HEK293 (cell line): ENCODE measurements at regions not wholly inside any gene's neighbourhood (a gene's known extent, or its start where the extent isn't known, plus 50 kb on each side); places are given as distances from the start of the nearest gene placed in this dataset.
A peak's percentile ranks its signal among the peaks of the same experiment; 100 is the strongest.

Experiments
- CTCF ChIA-PET: fragments of 350-600 bp; formaldehyde crosslinking; extraction: SDS; loops from one replicate; lab custom pipeline; 2021; ENCODE audit warnings: antibody characterized with exemption; lab: Yijun Ruan, JAX
- POLR2A ChIA-PET: fragments of 300-600 bp; formaldehyde crosslinking; extraction: SDS; loops from one replicate; lab custom pipeline; 2020; ENCODE audit warnings: antibody characterized with exemption, inconsistent platforms; lab: Yijun Ruan, JAX
- H3K27ac ChIP-seq: fragments of 200-500 bp; sonication (Bioruptor generic); 2 replicates; pipeline ENCODE4 v1.5.1; 2014; ENCODE audit warnings: low read depth, low read length, control low read depth, inconsistent platforms; ENCODE audit errors: extremely low read depth
- H3K36me3 ChIP-seq, 2 experiments: fragments of 200-500 bp in 1 of 2; sonication (Bioruptor generic) in 1 of 2; 1 replicate in 1 of 2; 2 replicates in 1 of 2; pipeline ENCODE4 v1.5.1; 2014 to 2017; ENCODE audit warnings: inconsistent platforms in 2 of 2, low read length in 2 of 2; ENCODE audit not compliant: control insufficient read depth in 2 of 2, insufficient read depth in 1 of 2
- H3K4me1 ChIP-seq: fragments of 200-500 bp; sonication (Bioruptor generic); 2 replicates; pipeline ENCODE4 v1.5.1; 2014; ENCODE audit warnings: mild to moderate bottlenecking, low read length, inconsistent platforms; ENCODE audit not compliant: control insufficient read depth, insufficient read depth
- H3K4me3 ChIP-seq: 2 replicates; pipeline ENCODE4 v1.5.1; 2011; ENCODE audit warnings: low read depth, mild to moderate bottlenecking, control low read depth, low read length, moderate library complexity
- H3K9me3 ChIP-seq: fragments of 200-500 bp; sonication (Bioruptor generic); 2 replicates; pipeline ENCODE4 v1.5.1; 2014; ENCODE audit warnings: low read depth, low read length, inconsistent platforms; ENCODE audit not compliant: control insufficient read depth, insufficient read depth
- GLIS1 ChIP-seq: fragments of 450-650 bp; formaldehyde crosslinking; IDR thresholded peaks from 2 replicates; pipeline ENCODE4 v1.5.1; 2016; ENCODE audit warnings: missing biosample characterization, missing genetic modification characterization
- KLF8 ChIP-seq: fragments of 450-650 bp; formaldehyde crosslinking; IDR thresholded peaks from 2 replicates; pipeline ENCODE4 v1.5.1; 2016; ENCODE audit warnings: missing biosample characterization, missing genetic modification characterization
- SCRT2 ChIP-seq: fragments of 450-650 bp; formaldehyde crosslinking; IDR thresholded peaks from 2 replicates; pipeline ENCODE4 v1.5.1; 2016; ENCODE audit warnings: missing biosample characterization, missing genetic modification characterization
- ZFHX2 ChIP-seq: fragments of 450-650 bp; formaldehyde crosslinking; conservative IDR thresholded peaks from 2 replicates; pipeline ENCODE4 v1.5.1; 2016; ENCODE audit warnings: missing biosample characterization, missing genetic modification characterization
- ZNF184 ChIP-seq: fragments of 450-650 bp; IDR thresholded peaks from 2 replicates; pipeline ENCODE4 v1.5.1; 2018; ENCODE audit warnings: missing biosample characterization, mild to moderate bottlenecking, missing genetic modification characterization
- ZNF23 ChIP-seq: fragments of 450-650 bp; formaldehyde crosslinking; IDR thresholded peaks from 2 replicates; pipeline ENCODE4 v1.5.1; 2016; ENCODE audit warnings: missing biosample characterization, missing genetic modification characterization, borderline replicate concordance
- ZNF335 ChIP-seq: fragments of 450-650 bp; formaldehyde crosslinking; conservative IDR thresholded peaks from 2 replicates; pipeline ENCODE4 v1.5.1; 2016; ENCODE audit warnings: missing biosample characterization, missing genetic modification characterization
- ZNF354C ChIP-seq: fragments of 450-650 bp; formaldehyde crosslinking; IDR thresholded peaks from 2 replicates; pipeline ENCODE4 v1.5.1; 2016; ENCODE audit warnings: missing biosample characterization, missing genetic modification characterization, low read depth, borderline replicate concordance
- ZNF391 ChIP-seq: fragments of 450-650 bp; formaldehyde crosslinking; IDR thresholded peaks from 2 replicates; pipeline ENCODE4 v1.5.1; 2016; ENCODE audit warnings: low read depth, missing biosample characterization, missing genetic modification characterization, borderline replicate concordance
- ZNF561 ChIP-seq: fragments of 450-650 bp; IDR thresholded peaks from 2 replicates; pipeline ENCODE4 v1.5.1; 2018; ENCODE audit warnings: missing biosample characterization, missing genetic modification characterization, borderline replicate concordance
- ZNF585B ChIP-seq: fragments of 450-650 bp; formaldehyde crosslinking; IDR thresholded peaks from 2 replicates; pipeline ENCODE4 v1.5.1; 2016; ENCODE audit warnings: missing biosample characterization, missing genetic modification characterization
- ZNF624 ChIP-seq: fragments of 450-650 bp; formaldehyde crosslinking; IDR thresholded peaks from 2 replicates; pipeline ENCODE4 v1.5.1; 2017; ENCODE audit warnings: missing biosample characterization, missing genetic modification characterization
- ZNF76 ChIP-seq: fragments of 450-650 bp; formaldehyde crosslinking; IDR thresholded peaks from 2 replicates; pipeline ENCODE4; 2016; ENCODE audit warnings: low read depth, missing biosample characterization, missing genetic modification characterization, borderline replicate concordance
- TF ChIP-seq, protein P1 (sequence below): fragments of 450-650 bp; formaldehyde crosslinking; IDR thresholded peaks from 2 replicates; pipeline ENCODE4 v1.5.1; 2016; ENCODE audit warnings: missing biosample characterization, missing genetic modification characterization
- TF ChIP-seq, protein P2 (sequence below): fragments of 450-650 bp; formaldehyde crosslinking; IDR thresholded peaks from 2 replicates; pipeline ENCODE4 v1.5.1; 2016; ENCODE audit warnings: missing biosample characterization, missing genetic modification characterization
- TF ChIP-seq, protein P3 (sequence below): fragments of 450-650 bp; formaldehyde crosslinking; IDR thresholded peaks from 2 replicates; pipeline ENCODE4 v1.5.1; 2016; ENCODE audit warnings: missing biosample characterization, missing genetic modification characterization
- TF ChIP-seq, protein P4 (sequence below): fragments of 450-650 bp; formaldehyde crosslinking; IDR thresholded peaks from 2 replicates; pipeline ENCODE4 v1.5.1; 2016; ENCODE audit warnings: missing biosample characterization, missing genetic modification characterization
- TF ChIP-seq, protein P5 (sequence below): fragments of 450-650 bp; formaldehyde crosslinking; IDR thresholded peaks from 2 replicates; pipeline ENCODE4 v1.5.1; 2017; ENCODE audit warnings: missing biosample characterization, missing genetic modification characterization
- TF ChIP-seq, protein P6 (sequence below): fragments of 450-650 bp; formaldehyde crosslinking; optimal IDR thresholded peaks from 2 replicates; pipeline ENCODE3; 2016; ENCODE audit warnings: missing biosample characterization, mild to moderate bottlenecking, missing genetic modification characterization

DNA sequence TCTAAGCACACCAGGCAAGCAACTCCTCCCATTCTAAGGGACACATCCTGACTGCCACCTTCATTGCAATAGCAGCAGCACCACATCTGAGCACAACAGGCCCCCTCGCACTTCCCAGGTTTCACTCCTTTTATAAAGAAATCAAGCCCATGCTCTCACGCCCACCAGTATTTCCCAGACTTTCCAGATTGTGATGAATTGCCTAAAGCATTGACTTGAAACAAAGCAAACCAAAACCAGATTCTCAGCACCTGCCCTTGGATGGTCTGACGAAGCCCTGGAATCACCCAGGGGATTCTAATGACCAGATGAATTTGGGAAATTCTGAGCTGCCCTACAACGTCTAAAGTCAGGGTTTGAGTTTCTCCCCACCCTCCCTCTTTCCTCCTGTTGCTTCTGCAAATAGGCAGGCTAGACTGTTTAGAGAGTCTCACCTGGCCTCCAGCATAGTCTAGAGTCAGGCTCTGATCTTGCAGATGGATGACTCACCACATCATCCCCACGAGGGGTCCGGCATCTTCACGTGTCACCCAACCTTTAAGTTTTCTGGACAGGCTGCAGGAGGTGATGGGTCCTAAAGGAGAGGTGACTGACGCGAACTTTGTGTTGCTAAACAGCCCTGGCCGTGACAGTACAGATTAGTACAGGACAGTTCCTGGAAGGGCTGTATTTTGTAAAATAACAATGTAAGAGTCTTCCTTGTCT lies 198.0 kb downstream of the SKIDA1 start:
- Histone ChIP-seq H3K9me3 (no peaks in the 10 kb centered on the region), H3K4me1 (no peaks in the 10 kb centered on the region), H3K36me3 (no peaks in the 10 kb centered on the region), H3K4me3 (no peak overlapping the region), H3K27ac (no peak overlapping the region)
- CTCF ChIA-PET = no interaction called here
- POLR2A ChIA-PET = no interaction called here
- TF ChIP-seq, protein P1, sequence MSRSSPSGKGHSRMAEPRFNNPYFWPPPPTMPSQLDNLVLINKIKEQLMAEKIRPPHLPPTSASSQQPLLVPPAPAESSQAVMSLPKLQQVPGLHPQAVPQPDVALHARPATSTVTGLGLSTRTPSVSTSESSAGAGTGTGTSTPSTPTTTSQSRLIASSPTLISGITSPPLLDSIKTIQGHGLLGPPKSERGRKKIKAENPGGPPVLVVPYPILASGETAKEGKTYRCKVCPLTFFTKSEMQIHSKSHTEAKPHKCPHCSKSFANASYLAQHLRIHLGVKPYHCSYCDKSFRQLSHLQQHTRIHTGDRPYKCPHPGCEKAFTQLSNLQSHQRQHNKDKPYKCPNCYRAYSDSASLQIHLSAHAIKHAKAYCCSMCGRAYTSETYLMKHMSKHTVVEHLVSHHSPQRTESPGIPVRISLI (tag by site-specific recombination) = peak; percentile 60; the same call in 1 of the 2 replicates
- TF ChIP-seq, protein P2, sequence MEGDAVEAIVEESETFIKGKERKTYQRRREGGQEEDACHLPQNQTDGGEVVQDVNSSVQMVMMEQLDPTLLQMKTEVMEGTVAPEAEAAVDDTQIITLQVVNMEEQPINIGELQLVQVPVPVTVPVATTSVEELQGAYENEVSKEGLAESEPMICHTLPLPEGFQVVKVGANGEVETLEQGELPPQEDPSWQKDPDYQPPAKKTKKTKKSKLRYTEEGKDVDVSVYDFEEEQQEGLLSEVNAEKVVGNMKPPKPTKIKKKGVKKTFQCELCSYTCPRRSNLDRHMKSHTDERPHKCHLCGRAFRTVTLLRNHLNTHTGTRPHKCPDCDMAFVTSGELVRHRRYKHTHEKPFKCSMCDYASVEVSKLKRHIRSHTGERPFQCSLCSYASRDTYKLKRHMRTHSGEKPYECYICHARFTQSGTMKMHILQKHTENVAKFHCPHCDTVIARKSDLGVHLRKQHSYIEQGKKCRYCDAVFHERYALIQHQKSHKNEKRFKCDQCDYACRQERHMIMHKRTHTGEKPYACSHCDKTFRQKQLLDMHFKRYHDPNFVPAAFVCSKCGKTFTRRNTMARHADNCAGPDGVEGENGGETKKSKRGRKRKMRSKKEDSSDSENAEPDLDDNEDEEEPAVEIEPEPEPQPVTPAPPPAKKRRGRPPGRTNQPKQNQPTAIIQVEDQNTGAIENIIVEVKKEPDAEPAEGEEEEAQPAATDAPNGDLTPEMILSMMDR (tag by site-specific recombination) = no peak
- TF ChIP-seq ZNF76 (tag by site-specific recombination) = no peak
- TF ChIP-seq ZFHX2 (tag by site-specific recombination) = 0 out of 2 replicates have a peak, but pooled peaks have one; percentile 9
- peak; percentile 50; the same call in 1 of the 2 replicates for TF ChIP-seq GLIS1
- TF ChIP-seq ZNF624 (tag by site-specific recombination) = no peak
- TF ChIP-seq ZNF335 = no peak
- TF ChIP-seq, protein P3, sequence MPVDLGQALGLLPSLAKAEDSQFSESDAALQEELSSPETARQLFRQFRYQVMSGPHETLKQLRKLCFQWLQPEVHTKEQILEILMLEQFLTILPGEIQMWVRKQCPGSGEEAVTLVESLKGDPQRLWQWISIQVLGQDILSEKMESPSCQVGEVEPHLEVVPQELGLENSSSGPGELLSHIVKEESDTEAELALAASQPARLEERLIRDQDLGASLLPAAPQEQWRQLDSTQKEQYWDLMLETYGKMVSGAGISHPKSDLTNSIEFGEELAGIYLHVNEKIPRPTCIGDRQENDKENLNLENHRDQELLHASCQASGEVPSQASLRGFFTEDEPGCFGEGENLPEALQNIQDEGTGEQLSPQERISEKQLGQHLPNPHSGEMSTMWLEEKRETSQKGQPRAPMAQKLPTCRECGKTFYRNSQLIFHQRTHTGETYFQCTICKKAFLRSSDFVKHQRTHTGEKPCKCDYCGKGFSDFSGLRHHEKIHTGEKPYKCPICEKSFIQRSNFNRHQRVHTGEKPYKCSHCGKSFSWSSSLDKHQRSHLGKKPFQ (tag by site-specific recombination) = no peak
- TF ChIP-seq SCRT2 (tag by site-specific recombination) = peak; percentile 83
- TF ChIP-seq, protein P4, sequence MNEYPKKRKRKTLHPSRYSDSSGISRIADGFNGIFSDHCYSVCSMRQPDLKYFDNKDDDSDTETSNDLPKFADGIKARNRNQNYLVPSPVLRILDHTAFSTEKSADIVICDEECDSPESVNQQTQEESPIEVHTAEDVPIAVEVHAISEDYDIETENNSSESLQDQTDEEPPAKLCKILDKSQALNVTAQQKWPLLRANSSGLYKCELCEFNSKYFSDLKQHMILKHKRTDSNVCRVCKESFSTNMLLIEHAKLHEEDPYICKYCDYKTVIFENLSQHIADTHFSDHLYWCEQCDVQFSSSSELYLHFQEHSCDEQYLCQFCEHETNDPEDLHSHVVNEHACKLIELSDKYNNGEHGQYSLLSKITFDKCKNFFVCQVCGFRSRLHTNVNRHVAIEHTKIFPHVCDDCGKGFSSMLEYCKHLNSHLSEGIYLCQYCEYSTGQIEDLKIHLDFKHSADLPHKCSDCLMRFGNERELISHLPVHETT (tag by site-specific recombination) = no peak
- no peak for TF ChIP-seq ZNF585B (tag by site-specific recombination)
- TF ChIP-seq, protein P5, sequence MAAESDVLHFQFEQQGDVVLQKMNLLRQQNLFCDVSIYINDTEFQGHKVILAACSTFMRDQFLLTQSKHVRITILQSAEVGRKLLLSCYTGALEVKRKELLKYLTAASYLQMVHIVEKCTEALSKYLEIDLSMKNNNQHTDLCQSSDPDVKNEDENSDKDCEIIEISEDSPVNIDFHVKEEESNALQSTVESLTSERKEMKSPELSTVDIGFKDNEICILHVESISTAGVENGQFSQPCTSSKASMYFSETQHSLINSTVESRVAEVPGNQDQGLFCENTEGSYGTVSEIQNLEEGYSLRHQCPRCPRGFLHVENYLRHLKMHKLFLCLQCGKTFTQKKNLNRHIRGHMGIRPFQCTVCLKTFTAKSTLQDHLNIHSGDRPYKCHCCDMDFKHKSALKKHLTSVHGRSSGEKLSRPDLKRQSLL = peak; percentile 56; the same call in 1 of the 2 replicates
- no peak for TF ChIP-seq ZNF23 (tag by site-specific recombination)
- no peak for TF ChIP-seq ZNF184 (tag by site-specific recombination)
- TF ChIP-seq, protein P6, sequence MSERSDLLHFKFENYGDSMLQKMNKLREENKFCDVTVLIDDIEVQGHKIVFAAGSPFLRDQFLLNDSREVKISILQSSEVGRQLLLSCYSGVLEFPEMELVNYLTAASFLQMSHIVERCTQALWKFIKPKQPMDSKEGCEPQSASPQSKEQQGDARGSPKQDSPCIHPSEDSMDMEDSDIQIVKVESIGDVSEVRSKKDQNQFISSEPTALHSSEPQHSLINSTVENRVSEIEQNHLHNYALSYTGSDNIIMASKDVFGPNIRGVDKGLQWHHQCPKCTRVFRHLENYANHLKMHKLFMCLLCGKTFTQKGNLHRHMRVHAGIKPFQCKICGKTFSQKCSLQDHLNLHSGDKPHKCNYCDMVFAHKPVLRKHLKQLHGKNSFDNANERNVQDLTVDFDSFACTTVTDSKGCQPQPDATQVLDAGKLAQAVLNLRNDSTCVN = no peak
- TF ChIP-seq ZNF354C (tag by site-specific recombination) = no peak
- no peak for TF ChIP-seq KLF8 (tag by site-specific recombination)
- TF ChIP-seq ZNF391 (tag by site-specific recombination) = no peak
- no peak for TF ChIP-seq ZNF561 (tag by site-specific recombination)
